HEK293 (cell line): ENCODE measurements at regions not wholly inside any gene's neighbourhood (a gene's known extent, or its start where the extent isn't known, plus 50 kb on each side); places are given as distances from the start of the nearest gene placed in this dataset.

Source experiments
- CTCF ChIA-PET: fragments of 350-600 bp; formaldehyde crosslinking; extraction: SDS; loops from one replicate; lab custom pipeline; 2021; ENCODE audit warnings: antibody characterized with exemption; lab: Yijun Ruan, JAX
- POLR2A ChIA-PET: fragments of 300-600 bp; formaldehyde crosslinking; extraction: SDS; loops from one replicate; lab custom pipeline; 2020; ENCODE audit warnings: antibody characterized with exemption, inconsistent platforms; lab: Yijun Ruan, JAX
- H3K27ac ChIP-seq: fragments of 200-500 bp; sonication (Bioruptor generic); 2 replicates; pipeline ENCODE4 v1.5.1; 2014; ENCODE audit warnings: low read depth, low read length, control low read depth, inconsistent platforms; ENCODE audit errors: extremely low read depth
- H3K36me3 ChIP-seq, 2 experiments: fragments of 200-500 bp in 1 of 2; sonication (Bioruptor generic) in 1 of 2; 1 replicate in 1 of 2; 2 replicates in 1 of 2; pipeline ENCODE4 v1.5.1; 2014 to 2017; ENCODE audit warnings: inconsistent platforms in 2 of 2, low read length in 2 of 2; ENCODE audit not compliant: control insufficient read depth in 2 of 2, insufficient read depth in 1 of 2
- H3K4me1 ChIP-seq: fragments of 200-500 bp; sonication (Bioruptor generic); 2 replicates; pipeline ENCODE4 v1.5.1; 2014; ENCODE audit warnings: mild to moderate bottlenecking, low read length, inconsistent platforms; ENCODE audit not compliant: control insufficient read depth, insufficient read depth
- H3K4me3 ChIP-seq: 2 replicates; pipeline ENCODE4 v1.5.1; 2011; ENCODE audit warnings: low read depth, mild to moderate bottlenecking, control low read depth, low read length, moderate library complexity
- H3K9me3 ChIP-seq: fragments of 200-500 bp; sonication (Bioruptor generic); 2 replicates; pipeline ENCODE4 v1.5.1; 2014; ENCODE audit warnings: low read depth, low read length, inconsistent platforms; ENCODE audit not compliant: control insufficient read depth, insufficient read depth
- BCL11B ChIP-seq: fragments of 450-650 bp; formaldehyde crosslinking; IDR thresholded peaks from 2 replicates; pipeline ENCODE4 v1.5.1; 2016; ENCODE audit warnings: low read depth, missing biosample characterization, missing genetic modification characterization
- FEZF1 ChIP-seq: fragments of 450-650 bp; formaldehyde crosslinking; IDR thresholded peaks from 2 replicates; pipeline ENCODE4 v1.5.1; 2016; ENCODE audit warnings: missing biosample characterization, missing genetic modification characterization
- GLI2 ChIP-seq: fragments of 450-650 bp; formaldehyde crosslinking; IDR thresholded peaks from 2 replicates; pipeline ENCODE4; 2017; ENCODE audit warnings: missing biosample characterization, missing genetic modification characterization, low read depth, borderline replicate concordance
- HOXD13 ChIP-seq: sonication (generic); formaldehyde crosslinking; IDR thresholded peaks from 2 replicates; pipeline ENCODE4 v1.8.0; 2022; ENCODE audit warnings: missing genetic modification reagents, borderline replicate concordance
- PRDM4 ChIP-seq: fragments of 450-650 bp; formaldehyde crosslinking; IDR thresholded peaks from 2 replicates; pipeline ENCODE4 v1.5.1; 2017; ENCODE audit warnings: missing biosample characterization, missing genetic modification characterization
- YY2 ChIP-seq: fragments of 450-650 bp; formaldehyde crosslinking; IDR thresholded peaks from 2 replicates; pipeline ENCODE4 v1.5.1; 2016; ENCODE audit warnings: missing biosample characterization, missing genetic modification characterization
- ZBTB17 ChIP-seq: fragments of 450-650 bp; formaldehyde crosslinking; IDR thresholded peaks from 2 replicates; pipeline ENCODE4 v1.5.1; 2016; ENCODE audit warnings: missing biosample characterization, missing genetic modification characterization
- ZBTB21 ChIP-seq: fragments of 450-650 bp; formaldehyde crosslinking; IDR thresholded peaks from 2 replicates; pipeline ENCODE4 v1.5.1; 2017; ENCODE audit warnings: missing biosample characterization, missing genetic modification characterization
- ZBTB7A ChIP-seq: fragments of 450-650 bp; formaldehyde crosslinking; IDR thresholded peaks from 2 replicates; pipeline ENCODE4 v1.5.1; 2016; ENCODE audit warnings: low read depth, missing biosample characterization, missing genetic modification characterization
- ZNF140 ChIP-seq: fragments of 450-650 bp; formaldehyde crosslinking; IDR thresholded peaks from 2 replicates; pipeline ENCODE4 v1.5.1; 2016; ENCODE audit warnings: missing biosample characterization, missing genetic modification characterization
- ZNF350 ChIP-seq: fragments of 450-650 bp; formaldehyde crosslinking; IDR thresholded peaks from 2 replicates; pipeline ENCODE4 v1.5.0; 2017; ENCODE audit warnings: missing biosample characterization, mild to moderate bottlenecking, missing genetic modification characterization
- ZNF366 ChIP-seq: fragments of 450-650 bp; formaldehyde crosslinking; conservative IDR thresholded peaks from 2 replicates; pipeline ENCODE4 v1.5.1; 2016; ENCODE audit warnings: missing biosample characterization, missing genetic modification characterization
- ZNF514 ChIP-seq: fragments of 450-650 bp; formaldehyde crosslinking; IDR thresholded peaks from 2 replicates; pipeline ENCODE4 v1.5.1; 2016; ENCODE audit warnings: missing biosample characterization, missing genetic modification characterization
- ZNF621 ChIP-seq: fragments of 450-650 bp; formaldehyde crosslinking; IDR thresholded peaks from 2 replicates; pipeline ENCODE4 v1.5.1; 2017; ENCODE audit warnings: missing biosample characterization, missing genetic modification characterization
- ZNF707 ChIP-seq: fragments of 450-650 bp; formaldehyde crosslinking; IDR thresholded peaks from 2 replicates; pipeline ENCODE4 v1.5.1; 2016; ENCODE audit warnings: missing biosample characterization, missing genetic modification characterization
- ZNF768 ChIP-seq: fragments of 450-650 bp; formaldehyde crosslinking; IDR thresholded peaks from 2 replicates; pipeline ENCODE4 v1.5.1; 2018; ENCODE audit warnings: missing biosample characterization, mild to moderate bottlenecking, missing genetic modification characterization
- ZNF776 ChIP-seq: fragments of 450-650 bp; formaldehyde crosslinking; IDR thresholded peaks from 2 replicates; pipeline ENCODE4 v1.5.0; 2017; ENCODE audit warnings: missing biosample characterization, missing genetic modification characterization, borderline replicate concordance
- ZSCAN23 ChIP-seq: fragments of 450-650 bp; formaldehyde crosslinking; IDR thresholded peaks from 2 replicates; pipeline ENCODE4 v1.5.1; 2016; ENCODE audit warnings: missing biosample characterization, missing genetic modification characterization
- ZXDB ChIP-seq: fragments of 450-650 bp; formaldehyde crosslinking; IDR thresholded peaks from 2 replicates; pipeline ENCODE4 v1.5.1; 2016; ENCODE audit warnings: missing biosample characterization, missing genetic modification characterization
- TF ChIP-seq, protein P1 (sequence below): fragments of 450-650 bp; formaldehyde crosslinking; optimal IDR thresholded peaks from 2 replicates; pipeline ENCODE3; 2016; ENCODE audit warnings: missing biosample characterization, mild to moderate bottlenecking, missing genetic modification characterization
- TF ChIP-seq, protein P2 (sequence below): sonication (generic); formaldehyde crosslinking; IDR thresholded peaks from 2 replicates; pipeline ENCODE4 v1.8.1; 2022; ENCODE audit warnings: mild to moderate bottlenecking, moderate library complexity, missing genetic modification reagents
- TF ChIP-seq, protein P3 (sequence below): fragments of 450-650 bp; formaldehyde crosslinking; IDR thresholded peaks from 2 replicates; pipeline ENCODE4 v1.5.1; 2017; ENCODE audit warnings: missing biosample characterization, missing genetic modification characterization
- TF ChIP-seq, protein P4 (sequence below): fragments of 450-650 bp; formaldehyde crosslinking; IDR thresholded peaks from 2 replicates; pipeline ENCODE4 v1.5.1; 2016; ENCODE audit warnings: missing biosample characterization, missing genetic modification characterization
- TF ChIP-seq, protein P5 (sequence below): fragments of 450-650 bp; formaldehyde crosslinking; IDR thresholded peaks from 2 replicates; pipeline ENCODE4 v1.5.0; 2017; ENCODE audit warnings: missing biosample characterization, missing genetic modification characterization, borderline replicate concordance

GRCh38 chr2:6181525-6181924 lies 489.3 kb downstream of the SOX11 start:
- POLR2A ChIA-PET = no interaction called here
- Histone ChIP-seq H3K4me3 (no peak overlapping the region), H3K36me3 (no peaks in the 10 kb centered on the region), H3K4me1 (no peaks in the 10 kb centered on the region), H3K9me3 (no peaks in the 10 kb centered on the region), H3K27ac (no peak overlapping the region)
- TF ChIP-seq ZNF366 (tag by site-specific recombination) = no peak
- no peak for TF ChIP-seq ZNF514 (tag by site-specific recombination)
- TF ChIP-seq, protein P1, sequence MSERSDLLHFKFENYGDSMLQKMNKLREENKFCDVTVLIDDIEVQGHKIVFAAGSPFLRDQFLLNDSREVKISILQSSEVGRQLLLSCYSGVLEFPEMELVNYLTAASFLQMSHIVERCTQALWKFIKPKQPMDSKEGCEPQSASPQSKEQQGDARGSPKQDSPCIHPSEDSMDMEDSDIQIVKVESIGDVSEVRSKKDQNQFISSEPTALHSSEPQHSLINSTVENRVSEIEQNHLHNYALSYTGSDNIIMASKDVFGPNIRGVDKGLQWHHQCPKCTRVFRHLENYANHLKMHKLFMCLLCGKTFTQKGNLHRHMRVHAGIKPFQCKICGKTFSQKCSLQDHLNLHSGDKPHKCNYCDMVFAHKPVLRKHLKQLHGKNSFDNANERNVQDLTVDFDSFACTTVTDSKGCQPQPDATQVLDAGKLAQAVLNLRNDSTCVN (tag by site-specific recombination) = no peak
- no peak for TF ChIP-seq ZNF621 (tag by site-specific recombination)
- no peak for TF ChIP-seq ZBTB21 (tag by site-specific recombination)
- TF ChIP-seq ZXDB = no peak
- no peak for TF ChIP-seq ZBTB17 (tag by site-specific recombination)
- TF ChIP-seq ZBTB7A (tag by site-specific recombination) = no peak
- CTCF ChIA-PET = no interaction called here

- POLR2A ChIA-PET = no interaction called here
- H3K4me3 ChIP-seq = no peak overlapping the region
- no peaks in the 10 kb centered on the region for H3K9me3 ChIP-seq
- H3K4me1 ChIP-seq = no peaks in the 10 kb centered on the region
- TF ChIP-seq, protein P2, sequence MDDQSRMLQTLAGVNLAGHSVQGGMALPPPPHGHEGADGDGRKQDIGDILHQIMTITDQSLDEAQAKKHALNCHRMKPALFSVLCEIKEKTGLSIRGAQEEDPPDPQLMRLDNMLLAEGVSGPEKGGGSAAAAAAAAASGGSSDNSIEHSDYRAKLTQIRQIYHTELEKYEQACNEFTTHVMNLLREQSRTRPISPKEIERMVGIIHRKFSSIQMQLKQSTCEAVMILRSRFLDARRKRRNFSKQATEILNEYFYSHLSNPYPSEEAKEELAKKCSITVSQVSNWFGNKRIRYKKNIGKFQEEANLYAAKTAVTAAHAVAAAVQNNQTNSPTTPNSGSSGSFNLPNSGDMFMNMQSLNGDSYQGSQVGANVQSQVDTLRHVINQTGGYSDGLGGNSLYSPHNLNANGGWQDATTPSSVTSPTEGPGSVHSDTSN = no peak
- TF ChIP-seq YY2 (tag by site-specific recombination) (no peak), HOXD13 (CRISPR knock-in tag) (no peak), ZNF350 (no peak), PRDM4 (no peak), ZSCAN23 (tag by site-specific recombination) (no peak), ZNF768 (no peak), ZNF707 (tag by site-specific recombination) (no peak), BCL11B (tag by site-specific recombination) (no peak), ZNF776 (tag by site-specific recombination) (no peak), GLI2 (tag by site-specific recombination) (no peak), FEZF1 (tag by site-specific recombination) (no peak), ZNF140 (tag by site-specific recombination) (no peak), ZXDB (no peak)
- TF ChIP-seq, protein P3, sequence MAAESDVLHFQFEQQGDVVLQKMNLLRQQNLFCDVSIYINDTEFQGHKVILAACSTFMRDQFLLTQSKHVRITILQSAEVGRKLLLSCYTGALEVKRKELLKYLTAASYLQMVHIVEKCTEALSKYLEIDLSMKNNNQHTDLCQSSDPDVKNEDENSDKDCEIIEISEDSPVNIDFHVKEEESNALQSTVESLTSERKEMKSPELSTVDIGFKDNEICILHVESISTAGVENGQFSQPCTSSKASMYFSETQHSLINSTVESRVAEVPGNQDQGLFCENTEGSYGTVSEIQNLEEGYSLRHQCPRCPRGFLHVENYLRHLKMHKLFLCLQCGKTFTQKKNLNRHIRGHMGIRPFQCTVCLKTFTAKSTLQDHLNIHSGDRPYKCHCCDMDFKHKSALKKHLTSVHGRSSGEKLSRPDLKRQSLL = no peak
- TF ChIP-seq, protein P4, sequence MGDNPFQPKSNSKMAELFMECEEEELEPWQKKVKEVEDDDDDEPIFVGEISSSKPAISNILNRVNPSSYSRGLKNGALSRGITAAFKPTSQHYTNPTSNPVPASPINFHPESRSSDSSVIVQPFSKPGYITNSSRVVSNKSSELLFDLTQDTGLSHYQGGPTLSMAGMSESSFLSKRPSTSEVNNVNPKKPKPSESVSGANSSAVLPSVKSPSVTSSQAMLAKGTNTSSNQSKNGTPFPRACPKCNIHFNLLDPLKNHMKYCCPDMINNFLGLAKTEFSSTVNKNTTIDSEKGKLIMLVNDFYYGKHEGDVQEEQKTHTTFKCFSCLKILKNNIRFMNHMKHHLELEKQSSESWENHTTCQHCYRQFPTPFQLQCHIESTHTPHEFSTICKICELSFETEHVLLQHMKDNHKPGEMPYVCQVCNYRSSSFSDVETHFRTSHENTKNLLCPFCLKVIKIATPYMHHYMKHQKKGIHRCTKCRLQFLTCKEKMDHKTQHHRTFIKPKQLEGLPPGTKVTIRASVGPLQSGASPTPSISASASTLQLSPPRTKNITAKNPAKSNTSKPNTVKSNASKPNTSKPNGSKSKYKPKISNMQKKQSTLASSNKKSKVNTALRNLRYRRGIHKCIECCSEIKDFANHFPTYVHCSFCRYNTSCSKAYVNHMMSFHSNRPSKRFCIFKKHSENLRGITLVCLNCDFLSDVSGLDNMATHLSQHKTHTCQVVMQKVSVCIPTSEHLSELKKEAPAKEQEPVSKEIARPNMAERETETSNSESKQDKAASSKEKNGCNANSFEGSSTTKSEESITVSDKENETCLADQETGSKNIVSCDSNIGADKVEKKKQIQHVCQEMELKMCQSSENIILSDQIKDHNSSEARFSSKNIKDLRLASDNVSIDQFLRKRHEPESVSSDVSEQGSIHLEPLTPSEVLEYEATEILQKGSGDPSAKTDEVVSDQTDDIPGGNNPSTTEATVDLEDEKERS (tag by site-specific recombination) = no peak
- TF ChIP-seq, protein P5, sequence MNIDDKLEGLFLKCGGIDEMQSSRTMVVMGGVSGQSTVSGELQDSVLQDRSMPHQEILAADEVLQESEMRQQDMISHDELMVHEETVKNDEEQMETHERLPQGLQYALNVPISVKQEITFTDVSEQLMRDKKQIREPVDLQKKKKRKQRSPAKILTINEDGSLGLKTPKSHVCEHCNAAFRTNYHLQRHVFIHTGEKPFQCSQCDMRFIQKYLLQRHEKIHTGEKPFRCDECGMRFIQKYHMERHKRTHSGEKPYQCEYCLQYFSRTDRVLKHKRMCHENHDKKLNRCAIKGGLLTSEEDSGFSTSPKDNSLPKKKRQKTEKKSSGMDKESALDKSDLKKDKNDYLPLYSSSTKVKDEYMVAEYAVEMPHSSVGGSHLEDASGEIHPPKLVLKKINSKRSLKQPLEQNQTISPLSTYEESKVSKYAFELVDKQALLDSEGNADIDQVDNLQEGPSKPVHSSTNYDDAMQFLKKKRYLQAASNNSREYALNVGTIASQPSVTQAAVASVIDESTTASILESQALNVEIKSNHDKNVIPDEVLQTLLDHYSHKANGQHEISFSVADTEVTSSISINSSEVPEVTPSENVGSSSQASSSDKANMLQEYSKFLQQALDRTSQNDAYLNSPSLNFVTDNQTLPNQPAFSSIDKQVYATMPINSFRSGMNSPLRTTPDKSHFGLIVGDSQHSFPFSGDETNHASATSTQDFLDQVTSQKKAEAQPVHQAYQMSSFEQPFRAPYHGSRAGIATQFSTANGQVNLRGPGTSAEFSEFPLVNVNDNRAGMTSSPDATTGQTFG (tag by site-specific recombination) = no peak
- TF ChIP-seq, all 188 proteins: peak for 0
- CTCF ChIA-PET = no interaction called here
- Histone ChIP-seq H3K27ac (no peak overlapping the region), H3K36me3 (no peaks in the 10 kb centered on the region)
Measured at GRCh38 chr2:6181926-6182325, 489.7 kb downstream of the SOX11 start.
